Hepatocyte (in vitro differentiated cells): ENCODE measurements at regions not wholly inside any gene's neighbourhood (a gene's known extent, or its start where the extent isn't known, plus 50 kb on each side); places are given as distances from the start of the nearest gene placed in this dataset.

Experiments used
- EZH2phosphoT487 ChIP-seq: fragments of 200-600 bp; sonication (generic); IDR thresholded peaks from one replicate; pipeline ENCODE4 v1.6.1; 2018; ENCODE audit warnings: antibody characterized with exemption, mild to moderate bottlenecking, low read depth, moderate library complexity; ENCODE audit not compliant: unreplicated experiment, severe bottlenecking
- TF ChIP-seq, protein P1 (sequence below): fragments of 200-600 bp; sonication (generic); IDR thresholded peaks from 2 replicates; pipeline ENCODE4 v1.5.1; 2016; ENCODE audit warnings: antibody characterized with exemption, mild to moderate bottlenecking; ENCODE audit not compliant: poor library complexity

- TF ChIP-seq, protein P1, sequence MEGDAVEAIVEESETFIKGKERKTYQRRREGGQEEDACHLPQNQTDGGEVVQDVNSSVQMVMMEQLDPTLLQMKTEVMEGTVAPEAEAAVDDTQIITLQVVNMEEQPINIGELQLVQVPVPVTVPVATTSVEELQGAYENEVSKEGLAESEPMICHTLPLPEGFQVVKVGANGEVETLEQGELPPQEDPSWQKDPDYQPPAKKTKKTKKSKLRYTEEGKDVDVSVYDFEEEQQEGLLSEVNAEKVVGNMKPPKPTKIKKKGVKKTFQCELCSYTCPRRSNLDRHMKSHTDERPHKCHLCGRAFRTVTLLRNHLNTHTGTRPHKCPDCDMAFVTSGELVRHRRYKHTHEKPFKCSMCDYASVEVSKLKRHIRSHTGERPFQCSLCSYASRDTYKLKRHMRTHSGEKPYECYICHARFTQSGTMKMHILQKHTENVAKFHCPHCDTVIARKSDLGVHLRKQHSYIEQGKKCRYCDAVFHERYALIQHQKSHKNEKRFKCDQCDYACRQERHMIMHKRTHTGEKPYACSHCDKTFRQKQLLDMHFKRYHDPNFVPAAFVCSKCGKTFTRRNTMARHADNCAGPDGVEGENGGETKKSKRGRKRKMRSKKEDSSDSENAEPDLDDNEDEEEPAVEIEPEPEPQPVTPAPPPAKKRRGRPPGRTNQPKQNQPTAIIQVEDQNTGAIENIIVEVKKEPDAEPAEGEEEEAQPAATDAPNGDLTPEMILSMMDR = no peak
- no peak for TF ChIP-seq EZH2phosphoT487
Observed at GRCh38 chr16:24624102-24624501, 84.7 kb downstream of the RBBP6 start.
